ENCODE measurements at regions not wholly inside any gene's neighbourhood (a gene's known extent, or its start where the extent isn't known, plus 50 kb on each side); places are given as distances from the start of the nearest gene placed in this dataset.

GRCh38 chr12:11946161-11946560 is 124.6 kb upstream of the BCL2L14 start:
- DNase-seq: no peak

GRCh38 chr12:11947213-11947612 is 123.5 kb upstream of the BCL2L14 start:
- no peak for DNase-seq

- DNase-seq: no peak
Measured at GRCh38 chr12:11949738-11950411, 120.9 kb upstream of the BCL2L14 start.

- DNase-seq: no peak
Measured at GRCh38 chr12:11951209-11951608, 119.5 kb upstream of the BCL2L14 start.

GRCh38 chr12:11953523-11953922 is 117.2 kb upstream of the BCL2L14 start:
- DNase-seq: no peak

GRCh38 chr12:11954181-11954580 is 116.6 kb upstream of the BCL2L14 start:
- no peak for DNase-seq

- DNase-seq: no peak
Measured at GRCh38 chr12:11958221-11959091, 112.3 kb upstream of the BCL2L14 start.

GRCh38 chr12:11959117-11959823 is 111.5 kb upstream of the BCL2L14 start:
- DNase-seq: no peak

GRCh38 chr12:11960646-11961045 is 110.1 kb upstream of the BCL2L14 start:
- DNase-seq: no peak

GRCh38 chr12:11961686-11962085 is 109.1 kb upstream of the BCL2L14 start:
- no peak for DNase-seq

- DNase-seq: no peak
Measured at GRCh38 chr12:11962860-11963259, 107.9 kb upstream of the BCL2L14 start.

GRCh38 chr12:11963841-11964471 is 106.8 kb upstream of the BCL2L14 start:
- no peak for DNase-seq

- DNase-seq: no peak
Measured at GRCh38 chr12:11965258-11965910, 105.4 kb upstream of the BCL2L14 start.

- DNase-seq: no peak
Measured at GRCh38 chr12:11967376-11968047, 103.2 kb upstream of the BCL2L14 start.

- DNase-seq: no peak
Measured at GRCh38 chr12:11968048-11968383, 102.7 kb upstream of the BCL2L14 start.

- no peak for DNase-seq
Measured at GRCh38 chr12:11968516-11968915, 102.2 kb upstream of the BCL2L14 start.

GRCh38 chr12:11969437-11970154 is 101.1 kb upstream of the BCL2L14 start:
- DNase-seq: no peak

GRCh38 chr12:11970155-11970520 is 100.6 kb upstream of the BCL2L14 start:
- no peak for DNase-seq

GRCh38 chr12:11973396-11973795 is 97.3 kb upstream of the BCL2L14 start:
- DNase-seq: no peak

- no peak for DNase-seq
Measured at GRCh38 chr12:11976005-11976404, 94.7 kb upstream of the BCL2L14 start.

- no peak for DNase-seq
Measured at GRCh38 chr12:11978726-11979384, 91.9 kb upstream of the BCL2L14 start.

Measured in activated T-cell treated with anti-CD3 and anti-CD28 coated beads, Interleukin-2, amount 50 U/mL, for 1 hour (primary cell).